ENCODE measurements at regions not wholly inside any gene's neighbourhood (a gene's known extent, or its start where the extent isn't known, plus 50 kb on each side); places are given as distances from the start of the nearest gene placed in this dataset.

- TF ChIP-seq CTCF (conservative IDR thresholded peaks at IDR 0.05; ENCODE audit: low read depth in 2 of 2), result no peak
- no peak for TF ChIP-seq POLR2AphosphoS5 (IDR thresholded peaks at IDR 0.05; ENCODE audit: low read depth)
- TF ChIP-seq CREB1 (CRISPR knock-in tag; IDR thresholded peaks at IDR 0.05; ENCODE audit: low read depth), result no peak
- no peak for TF ChIP-seq EZH2 (IDR thresholded peaks at IDR 0.05; ENCODE audit: low read depth, unreplicated experiment)
These were observed 196.5 kb downstream of the TEX29 start for GRCh38 chr13:111516712-111517640.

All from GM23338 (cell line).